ENCODE measurements at regions not wholly inside any gene's neighbourhood (a gene's known extent, or its start where the extent isn't known, plus 50 kb on each side); places are given as distances from the start of the nearest gene placed in this dataset.
"Not testable (repeated sequence)": the region's sequence is repeated elsewhere in the genome, so short reads cannot be mapped to it uniquely, and the experiment has no call there.

DNA sequence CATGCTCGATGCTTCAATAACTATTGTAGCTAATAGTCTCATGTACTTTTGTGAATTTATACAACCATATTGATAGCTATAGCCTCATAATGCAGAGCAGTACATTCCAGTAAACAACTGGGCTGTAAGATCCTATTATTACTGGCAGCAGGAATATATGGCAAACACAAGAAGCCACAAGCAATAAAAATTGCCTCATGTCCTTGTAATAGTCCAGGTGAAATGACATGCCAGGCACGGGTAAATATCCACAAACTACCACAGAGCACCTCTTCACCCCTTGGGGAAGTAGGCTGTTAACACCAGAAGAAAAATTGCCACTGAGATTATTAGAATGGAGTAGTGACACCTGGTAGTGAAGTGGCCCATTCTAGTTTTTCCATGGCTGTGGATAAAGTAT lies 158.3 kb downstream of the MTX2 start:
- no peak for DNase-seq

DNA sequence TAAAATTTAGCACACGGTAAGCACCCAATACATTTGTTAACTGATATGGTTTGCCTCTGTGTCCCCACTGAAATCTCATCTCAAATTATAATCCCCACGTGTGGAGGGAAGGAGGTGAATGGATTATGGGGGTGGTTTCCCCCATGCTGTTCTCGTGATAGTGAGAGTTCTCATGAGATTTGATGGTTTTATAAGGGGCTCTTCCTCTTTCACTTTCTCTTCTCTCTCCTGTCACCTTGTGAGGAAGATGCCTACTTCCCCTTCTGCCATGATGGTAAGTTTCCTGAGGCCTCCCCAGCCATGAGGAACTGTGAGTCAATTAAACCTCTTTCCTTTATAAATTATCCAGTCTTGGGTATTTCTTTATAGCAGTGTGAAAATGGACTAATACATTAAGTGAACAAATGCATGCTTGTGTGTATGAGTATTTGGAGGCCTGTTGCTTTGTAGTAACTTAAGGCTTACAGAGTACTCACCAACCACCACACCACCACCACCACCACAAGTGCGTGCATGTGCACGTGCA lies 159.8 kb downstream of the MTX2 start:
- not testable (repeated sequence) for DNase-seq

DNA sequence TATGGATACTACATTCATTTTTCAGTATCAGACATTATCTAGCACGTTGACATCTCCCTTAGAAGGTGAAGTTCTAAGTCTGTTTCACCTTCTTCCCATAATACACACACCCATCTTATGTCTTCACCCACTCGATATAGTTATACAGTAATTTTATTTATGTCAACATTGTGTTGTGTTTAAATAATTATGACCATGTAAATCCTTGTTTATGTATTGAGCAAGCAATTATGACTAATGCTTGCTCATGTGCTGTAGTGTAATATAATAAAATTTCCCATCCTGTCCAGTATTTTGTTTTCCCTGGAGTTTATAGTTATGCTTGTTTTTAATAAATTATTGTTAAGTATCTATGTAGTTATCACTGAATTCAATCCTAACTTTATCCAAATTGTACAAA lies 163.2 kb downstream of the MTX2 start:
- DNase-seq = no peak

DNA sequence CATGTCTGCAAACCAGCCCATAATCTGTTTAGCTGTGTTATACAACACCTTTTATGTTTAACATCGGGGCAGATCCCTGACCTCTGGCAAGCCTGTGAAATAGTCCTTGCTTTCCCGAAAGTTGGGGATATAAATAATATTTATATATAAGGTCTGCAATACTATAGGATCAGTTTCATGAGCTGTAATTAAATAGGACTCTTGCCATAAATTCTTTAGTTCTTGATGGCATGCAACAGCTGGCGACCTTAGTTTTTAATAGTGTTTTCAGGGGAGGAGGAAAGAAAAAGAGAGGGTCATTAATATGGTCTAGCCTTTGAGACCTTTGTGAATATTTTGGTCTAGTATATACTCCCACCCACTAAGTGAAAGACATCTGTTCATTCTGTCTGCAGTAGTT lies 166.5 kb downstream of the MTX2 start:
- DNase-seq = no peak

DNA sequence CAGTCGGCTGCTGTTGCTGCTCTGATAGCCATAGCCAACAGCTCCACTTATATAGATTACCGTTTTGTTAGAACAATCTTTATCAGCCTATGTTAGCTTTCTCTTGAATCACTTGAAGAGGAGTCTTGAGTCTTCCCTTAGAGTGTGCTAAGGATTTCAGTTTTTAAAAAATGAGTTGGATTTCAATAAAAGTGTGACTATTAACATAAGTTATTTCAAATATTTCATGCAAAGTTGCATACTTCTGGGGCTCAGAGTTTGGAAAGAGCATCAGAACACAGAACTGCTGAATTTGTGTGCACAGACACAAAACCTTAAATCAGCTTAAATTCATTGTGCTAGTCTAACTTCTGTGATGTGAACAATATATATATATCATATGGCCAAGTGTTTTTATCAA lies 174.7 kb downstream of the MTX2 start:
- no peak for DNase-seq

DNA sequence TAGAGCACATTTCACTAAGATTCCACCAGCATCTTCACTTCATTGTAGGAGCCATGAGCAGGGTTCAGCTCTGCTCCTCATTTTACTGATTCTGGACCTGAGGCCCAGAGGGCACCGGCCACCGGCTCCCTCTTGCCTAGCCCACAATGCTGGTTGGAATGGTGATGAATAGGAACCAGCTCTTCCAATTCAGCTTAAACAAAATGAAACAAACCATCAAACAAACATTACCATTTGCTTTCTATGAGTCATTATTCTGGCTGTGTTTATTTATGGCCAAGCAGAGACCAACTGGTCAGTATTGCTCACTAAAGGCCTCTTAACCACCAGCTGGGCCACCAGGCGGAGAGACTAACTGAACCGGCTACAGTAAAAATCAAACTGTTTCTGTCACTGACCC lies 176.7 kb downstream of the MTX2 start:
- DNase-seq = no peak

DNA sequence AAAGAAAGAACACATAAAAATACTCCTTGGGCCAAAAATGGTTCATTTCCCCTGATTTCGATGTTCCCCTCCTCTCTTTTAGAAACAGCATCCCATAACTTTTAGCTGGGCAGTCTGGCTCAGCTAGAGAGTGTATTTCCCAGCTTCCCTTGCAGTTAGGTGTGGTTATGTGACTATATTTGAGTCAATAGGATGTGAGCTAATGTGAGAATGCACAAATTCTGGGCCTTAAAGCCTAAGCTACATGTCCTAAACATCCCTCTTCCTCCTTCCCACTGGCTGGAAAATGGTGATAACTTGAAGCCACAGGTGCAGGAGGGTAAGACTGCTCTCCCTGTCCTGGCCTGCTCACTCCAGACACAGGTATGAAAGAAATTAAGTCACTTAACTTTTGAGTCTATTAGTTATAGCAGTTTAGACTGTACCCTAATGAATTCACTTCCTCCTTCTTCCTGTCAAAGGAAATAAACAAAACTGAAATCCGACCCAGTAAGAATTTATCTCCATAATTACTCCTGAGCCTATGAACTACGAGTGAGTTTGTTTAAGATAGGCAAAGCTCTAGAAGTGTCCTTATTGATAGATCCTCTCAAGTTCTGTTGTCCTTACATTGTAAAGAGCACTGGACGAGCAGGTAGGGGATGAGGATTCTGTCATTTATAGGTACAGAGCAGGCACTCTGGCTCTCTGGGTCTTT lies 177.6 kb downstream of the MTX2 start:
- no peak for DNase-seq

DNA sequence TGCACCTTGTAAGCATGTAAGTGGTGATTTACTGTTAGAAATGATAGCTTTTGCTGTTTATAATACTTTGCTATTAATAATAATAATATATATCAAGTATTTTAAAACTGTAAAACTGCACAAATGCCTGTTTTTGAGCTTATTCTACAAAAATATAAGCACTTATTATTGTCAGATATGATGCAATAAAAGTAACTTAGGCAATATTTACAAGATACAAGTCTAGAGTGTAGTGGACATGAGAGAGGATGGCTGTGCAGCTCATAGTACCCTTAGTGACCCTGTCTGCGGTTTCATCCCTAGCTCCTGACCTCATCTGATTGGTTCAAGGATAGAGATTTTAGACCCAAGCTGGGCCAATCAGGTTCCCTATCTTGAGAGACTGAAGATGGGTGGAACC lies 178.4 kb downstream of the MTX2 start:
- DNase-seq = no peak

DNA sequence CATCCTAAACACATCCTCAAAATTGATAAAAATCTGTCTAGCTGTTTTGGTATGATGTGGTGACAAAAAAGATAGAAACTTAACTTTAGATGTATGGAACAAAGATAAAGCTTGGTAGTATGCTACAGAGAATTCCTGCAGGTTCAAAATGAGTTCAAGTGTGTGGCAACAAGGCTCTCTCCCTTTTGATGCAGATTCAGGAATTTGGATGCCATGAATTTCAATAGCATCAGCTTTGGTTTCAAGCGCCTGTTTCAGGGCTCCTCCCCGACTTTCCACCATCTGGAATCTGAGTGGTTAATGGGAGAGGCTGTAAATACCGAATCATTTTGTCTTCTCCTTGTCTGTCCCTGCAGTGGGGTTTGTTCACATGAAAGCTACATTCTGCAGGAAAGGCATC lies 180.6 kb downstream of the MTX2 start:
- DNase-seq = no peak

DNA sequence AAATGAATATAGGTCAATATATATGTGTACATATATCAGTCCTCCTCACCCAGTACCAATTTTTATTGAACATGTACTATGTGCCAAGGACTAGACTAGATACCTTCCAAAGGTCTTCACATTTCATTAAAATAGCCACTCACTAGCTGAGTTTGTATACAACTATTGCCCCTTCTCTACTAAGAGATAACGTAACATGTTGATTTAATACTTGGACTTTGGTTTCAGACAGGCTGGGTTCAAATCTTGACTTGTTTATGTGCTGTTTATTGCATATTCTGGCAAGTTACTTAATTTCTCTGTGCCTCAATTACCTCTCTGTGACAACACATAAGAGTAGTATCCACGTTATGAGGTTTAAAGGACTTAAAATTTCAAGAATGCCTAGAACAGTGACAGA lies 184.5 kb downstream of the MTX2 start:
- DNase-seq = no peak

DNA sequence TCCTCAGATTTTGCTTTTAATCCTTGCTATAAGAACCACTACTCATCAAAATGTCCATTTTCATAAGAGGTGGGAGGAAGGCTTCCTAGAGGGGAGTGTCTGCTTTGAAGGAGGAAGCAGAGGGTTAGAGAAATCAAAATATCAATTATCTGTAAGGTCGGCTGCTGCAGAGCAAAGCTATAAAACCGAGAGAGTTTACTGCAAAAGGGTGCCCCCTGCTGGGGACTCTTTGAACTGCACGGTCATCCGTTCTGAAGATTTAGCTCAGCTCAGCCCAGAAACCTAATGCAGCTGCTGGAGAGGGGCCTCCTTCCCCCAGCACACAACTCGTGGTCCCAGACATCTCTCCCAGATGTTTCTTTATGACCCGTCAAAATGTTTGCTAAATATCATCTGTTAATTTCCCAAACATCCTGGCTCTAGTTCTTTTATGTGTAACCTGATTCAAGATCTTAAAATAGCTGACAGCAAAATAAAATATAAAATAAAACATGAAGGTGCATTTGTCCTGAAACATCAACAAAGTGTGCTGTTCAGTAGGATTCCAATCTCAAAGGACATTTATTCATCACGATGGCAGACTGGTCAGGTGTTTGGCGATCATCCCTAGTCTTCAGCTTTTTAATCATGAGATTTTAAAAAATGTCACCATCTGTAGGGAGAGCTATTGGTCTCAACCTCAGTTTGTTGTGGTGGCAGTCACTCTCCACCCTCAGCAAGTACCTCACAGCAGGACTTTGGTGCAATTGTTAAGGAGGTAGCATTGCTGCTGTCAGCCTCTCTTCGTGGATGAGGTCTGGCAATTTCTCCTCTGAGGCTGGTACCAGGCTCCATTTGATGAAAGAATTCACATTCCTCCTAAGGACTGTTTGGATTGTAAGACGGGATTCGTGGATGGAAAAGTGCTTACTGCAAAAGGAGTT lies 185.9 kb downstream of the MTX2 start:
- peak; percentile 81 for DNase-seq

DNA sequence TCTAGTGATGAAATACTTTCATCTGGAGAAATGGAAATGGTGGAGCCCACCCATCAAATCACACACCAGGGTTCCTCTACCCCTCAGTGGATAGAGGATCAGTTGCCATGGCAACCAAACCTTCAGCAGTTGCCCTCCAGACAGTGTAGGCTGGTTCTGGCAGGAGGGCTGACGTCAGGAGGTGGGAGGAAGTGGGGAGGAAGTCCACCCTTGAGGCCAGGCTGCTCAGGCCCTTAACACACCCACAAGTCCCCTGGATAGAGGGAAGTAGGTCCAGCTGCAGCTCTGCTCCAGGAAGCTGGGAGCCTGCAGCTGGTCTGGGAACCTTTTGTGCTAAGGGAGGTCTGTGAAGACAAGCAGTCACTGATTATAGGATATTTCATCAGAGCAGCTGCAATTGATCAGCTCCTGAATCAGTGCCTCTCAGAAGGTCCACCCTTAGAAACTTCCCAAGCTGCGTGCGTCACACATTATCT lies 186.6 kb downstream of the MTX2 start:
- no peak for DNase-seq

DNA sequence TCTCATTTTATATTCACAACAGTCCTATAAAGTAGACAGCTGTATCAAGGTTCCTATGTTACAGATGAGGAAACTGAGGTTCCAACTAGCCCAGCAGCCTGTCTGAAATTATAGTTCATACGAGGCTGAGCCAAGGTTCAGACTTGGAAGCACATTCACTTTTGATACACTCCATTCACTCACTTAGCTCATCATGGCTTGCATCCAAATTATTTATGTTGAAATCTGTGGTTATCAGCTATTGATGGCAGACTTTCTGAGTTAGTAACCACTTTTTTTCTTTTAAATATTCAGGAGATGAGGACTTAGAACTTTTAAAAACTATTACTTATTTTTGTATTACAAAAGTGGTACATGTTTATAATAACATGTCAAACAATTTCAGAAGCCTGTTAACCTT lies 188.2 kb downstream of the MTX2 start:
- no peak for DNase-seq

DNA sequence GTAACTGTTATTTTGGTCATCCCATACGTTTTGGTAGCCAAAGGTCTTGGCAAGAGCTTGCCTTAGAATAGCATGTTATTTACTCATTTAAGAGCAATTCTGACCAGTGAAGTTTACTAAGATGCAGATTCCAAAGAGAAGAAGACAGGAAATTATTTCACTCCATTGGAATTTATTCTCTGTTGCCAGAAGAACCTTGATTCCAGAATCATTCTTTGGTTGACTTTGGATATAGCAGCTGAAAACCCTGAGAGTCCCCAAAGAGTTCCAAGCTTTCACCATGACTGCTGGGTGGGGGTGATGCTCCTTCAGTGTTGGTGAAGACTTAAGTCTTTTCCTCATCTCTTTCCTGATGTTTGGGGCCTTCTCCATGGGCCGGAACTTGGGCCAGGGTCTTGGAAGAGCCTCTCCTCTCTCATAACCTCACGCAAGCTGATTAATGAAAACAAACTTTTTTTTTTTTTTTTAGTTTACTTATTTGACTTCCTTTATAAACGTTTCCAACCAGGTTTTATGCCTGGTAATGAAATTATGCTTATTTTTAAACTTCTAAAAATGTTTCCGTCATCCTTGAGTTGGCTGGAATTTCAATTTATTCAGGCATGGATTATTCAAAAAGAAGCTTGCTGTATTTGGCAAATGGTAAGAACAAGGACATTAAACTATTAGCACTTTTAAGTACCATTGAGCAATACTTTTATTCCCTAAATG lies 192.0 kb downstream of the MTX2 start:
- DNase-seq = no peak

DNA sequence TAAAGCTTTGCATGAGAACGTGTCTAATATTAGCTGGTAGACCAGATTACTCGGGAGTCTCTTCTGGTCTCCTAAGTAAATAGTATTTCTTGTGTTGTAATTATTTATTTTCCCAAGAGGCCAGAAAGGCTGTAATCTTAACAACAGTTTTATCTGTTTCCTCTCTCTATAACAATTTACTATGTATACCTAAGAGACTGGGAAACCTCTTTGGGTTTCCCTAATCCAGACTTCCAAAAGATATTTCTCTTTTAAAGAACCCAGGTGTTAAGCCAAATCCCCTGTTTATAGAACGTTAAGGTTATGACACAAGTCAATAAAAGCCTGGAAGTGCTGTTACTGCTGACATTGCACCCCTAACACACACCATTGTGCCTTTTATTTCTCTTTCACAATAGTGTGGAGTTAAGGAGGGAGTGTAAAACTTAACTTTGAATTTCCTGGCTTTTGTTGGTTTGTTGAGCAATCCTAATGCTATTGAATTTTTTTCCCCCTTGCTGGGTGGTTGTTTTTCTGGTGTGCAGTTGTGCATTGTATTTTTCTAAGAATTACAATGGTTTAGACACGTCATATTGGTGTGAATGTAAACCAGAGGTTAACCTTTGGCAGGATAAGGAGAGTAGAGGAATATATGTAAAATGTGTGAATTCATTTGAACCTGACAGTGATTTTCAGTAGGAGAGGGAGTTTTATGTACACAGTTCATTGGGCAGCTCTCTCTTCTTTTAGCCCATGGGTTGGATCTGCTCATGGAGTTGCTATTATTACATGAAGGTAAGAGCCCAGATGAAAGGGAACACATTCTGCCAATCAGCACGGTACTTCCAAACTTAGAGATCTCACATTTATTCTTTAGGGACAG lies 192.8 kb downstream of the MTX2 start:
- no peak for DNase-seq

DNA sequence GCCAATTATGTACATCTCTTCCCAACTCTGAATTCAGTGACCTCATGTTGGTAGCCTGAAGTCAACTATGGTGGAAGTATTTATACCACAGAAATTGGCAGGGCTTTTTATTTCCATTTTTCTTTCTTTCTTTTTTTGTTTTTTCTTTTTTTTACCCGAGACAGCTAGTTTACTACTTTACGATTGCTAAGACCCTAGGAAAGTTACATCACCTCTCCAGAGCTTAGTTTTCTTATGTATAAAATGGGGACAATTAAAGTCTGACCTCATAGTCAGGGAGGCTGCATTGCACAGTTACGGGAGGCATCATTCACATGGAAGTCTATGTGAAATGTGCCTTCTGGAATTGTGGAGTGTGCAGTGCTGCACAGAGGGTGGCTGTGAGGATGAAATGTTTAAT lies 194.3 kb downstream of the MTX2 start:
- DNase-seq = no peak

DNA sequence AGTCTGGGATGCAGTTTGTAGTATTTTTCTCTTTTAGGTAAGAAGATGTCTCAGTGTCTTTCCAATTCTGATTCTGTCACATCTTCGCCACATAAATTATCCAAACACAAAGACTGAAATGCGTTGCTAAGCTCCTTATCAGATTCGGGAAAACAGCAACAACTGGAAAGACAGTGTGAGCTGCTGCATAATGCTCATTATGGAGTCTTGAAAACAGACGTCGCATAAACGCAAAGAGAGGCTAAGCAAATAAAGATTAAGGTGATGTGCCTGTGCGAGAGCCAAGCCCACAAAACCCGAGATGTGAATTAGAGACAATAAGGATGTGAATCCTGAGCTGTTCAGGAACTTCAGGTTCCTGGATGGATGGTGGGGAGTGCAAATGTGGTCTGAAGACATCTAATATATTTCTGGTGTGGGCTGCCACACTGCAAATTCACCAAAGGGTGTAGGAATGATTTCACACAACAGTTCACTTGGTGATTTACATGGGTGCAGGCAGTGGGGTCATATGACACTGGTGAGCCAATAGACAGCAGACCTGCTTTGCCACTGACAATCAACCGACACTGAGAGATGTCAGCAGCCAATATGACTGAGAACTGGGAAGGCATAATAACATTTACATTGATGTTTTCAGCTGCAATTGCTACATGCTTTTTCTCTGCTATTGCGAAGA lies 195.8 kb downstream of the MTX2 start:
- no peak for DNase-seq

DNA sequence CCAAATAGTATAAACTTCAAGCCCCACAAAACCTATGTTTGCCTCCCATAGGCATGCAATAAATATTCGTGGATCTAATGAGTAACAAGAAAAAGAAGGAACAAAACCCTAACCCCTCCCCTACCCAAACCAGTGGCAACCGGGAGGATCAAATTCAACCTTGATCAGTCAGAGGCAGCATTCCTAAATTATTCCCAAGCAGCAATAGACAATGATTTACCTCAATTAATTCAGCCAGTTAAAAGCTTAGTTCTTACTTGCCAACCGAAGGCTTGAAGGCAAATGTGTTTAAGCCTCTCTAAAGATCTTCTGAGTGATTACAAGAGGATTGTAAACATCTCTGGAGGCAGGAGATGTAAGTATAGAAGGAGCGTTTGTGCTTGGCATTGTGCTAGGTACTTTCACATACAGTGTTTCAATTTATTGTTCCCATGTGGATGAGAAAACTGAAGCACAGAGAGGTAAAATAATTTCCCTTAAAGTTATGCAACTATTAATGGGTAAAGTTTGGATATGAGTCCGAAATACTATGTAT lies 197.7 kb downstream of the MTX2 start:
- DNase-seq = no peak

DNA sequence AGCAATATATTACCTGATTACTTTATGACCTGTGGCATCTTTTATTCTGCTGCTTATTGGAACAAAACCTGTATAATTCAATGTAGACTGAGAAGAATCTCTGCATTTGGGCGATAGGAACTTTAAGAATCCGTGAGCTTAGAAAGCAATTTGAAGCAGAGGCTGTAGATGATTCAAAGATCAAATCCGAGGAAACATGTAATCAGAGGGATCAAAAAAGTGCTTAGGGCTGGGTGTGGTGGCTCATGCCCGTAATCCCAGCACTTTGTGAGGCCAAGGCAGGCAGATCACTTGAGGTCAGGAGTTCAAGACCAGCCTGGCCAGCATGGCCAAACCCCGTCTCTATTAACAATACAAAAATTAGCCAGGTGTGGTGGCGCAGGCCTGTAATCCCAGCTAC lies 198.4 kb downstream of the MTX2 start:
- DNase-seq = no peak

DNA sequence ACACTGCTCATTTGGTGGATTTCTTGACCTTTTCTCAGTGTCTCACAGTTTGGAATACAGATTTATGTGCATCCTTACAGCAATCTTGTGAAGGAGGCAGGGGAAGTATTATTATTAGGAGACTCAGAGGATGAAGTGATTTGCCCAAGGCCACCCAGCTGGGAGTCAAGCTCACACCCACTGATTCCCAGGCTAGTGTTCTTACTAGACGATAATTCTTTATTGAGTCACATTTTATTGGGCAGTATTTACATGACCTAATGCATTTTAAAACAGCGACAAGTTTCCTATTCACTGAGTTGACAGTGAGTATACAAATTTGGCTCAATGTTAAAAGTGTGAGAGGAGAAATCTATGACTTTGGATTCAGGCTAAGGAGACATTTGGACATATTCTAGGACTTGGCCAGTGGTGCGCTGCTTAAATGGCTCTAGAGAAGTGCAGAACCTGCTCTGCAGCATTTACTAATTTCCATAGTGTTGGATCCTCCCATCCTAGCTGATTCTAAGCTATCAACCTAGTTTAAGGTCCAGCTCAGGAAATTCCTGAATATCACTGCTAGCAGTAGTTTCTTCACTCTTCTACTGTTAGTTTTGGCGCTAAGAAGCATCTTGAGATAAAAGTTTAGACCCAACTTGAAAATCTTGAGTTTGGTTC lies 199.3 kb downstream of the MTX2 start:
- DNase-seq = no peak

DNA sequence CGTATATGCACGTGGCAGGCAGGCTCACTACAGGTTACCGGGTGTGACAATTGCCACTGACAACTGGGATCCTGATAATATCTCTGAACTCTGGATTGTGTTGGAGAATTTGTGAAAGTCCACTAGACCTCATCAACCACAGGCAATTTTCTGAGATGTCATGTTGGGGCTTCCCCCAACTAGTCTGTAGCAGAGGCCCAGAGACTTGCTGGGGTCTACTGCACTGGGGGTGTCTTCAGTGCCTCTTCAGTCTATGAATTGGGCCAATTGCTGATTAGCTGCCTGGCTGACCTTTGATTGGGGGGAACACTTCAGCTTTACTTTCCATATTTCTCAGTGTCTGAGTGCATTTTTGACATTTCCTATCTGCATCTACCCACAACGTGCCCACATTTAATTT lies 201.5 kb downstream of the MTX2 start:
- DNase-seq = no peak
